ENCODE measurements at regions not wholly inside any gene's neighbourhood (a gene's known extent, or its start where the extent isn't known, plus 50 kb on each side); places are given as distances from the start of the nearest gene placed in this dataset.

- TF ChIP-seq, protein P1, sequence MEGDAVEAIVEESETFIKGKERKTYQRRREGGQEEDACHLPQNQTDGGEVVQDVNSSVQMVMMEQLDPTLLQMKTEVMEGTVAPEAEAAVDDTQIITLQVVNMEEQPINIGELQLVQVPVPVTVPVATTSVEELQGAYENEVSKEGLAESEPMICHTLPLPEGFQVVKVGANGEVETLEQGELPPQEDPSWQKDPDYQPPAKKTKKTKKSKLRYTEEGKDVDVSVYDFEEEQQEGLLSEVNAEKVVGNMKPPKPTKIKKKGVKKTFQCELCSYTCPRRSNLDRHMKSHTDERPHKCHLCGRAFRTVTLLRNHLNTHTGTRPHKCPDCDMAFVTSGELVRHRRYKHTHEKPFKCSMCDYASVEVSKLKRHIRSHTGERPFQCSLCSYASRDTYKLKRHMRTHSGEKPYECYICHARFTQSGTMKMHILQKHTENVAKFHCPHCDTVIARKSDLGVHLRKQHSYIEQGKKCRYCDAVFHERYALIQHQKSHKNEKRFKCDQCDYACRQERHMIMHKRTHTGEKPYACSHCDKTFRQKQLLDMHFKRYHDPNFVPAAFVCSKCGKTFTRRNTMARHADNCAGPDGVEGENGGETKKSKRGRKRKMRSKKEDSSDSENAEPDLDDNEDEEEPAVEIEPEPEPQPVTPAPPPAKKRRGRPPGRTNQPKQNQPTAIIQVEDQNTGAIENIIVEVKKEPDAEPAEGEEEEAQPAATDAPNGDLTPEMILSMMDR (IDR thresholded peaks at IDR 0.05; ENCODE audit: insufficient read depth, low read depth, low read length) = no peak
- TF ChIP-seq EZH2 (IDR thresholded peaks at IDR 0.05; ENCODE audit: insufficient read depth, low read length) = no peak
These were observed 77.1 kb upstream of the DRD2 start for GRCh38 chr11:113552271-113552670.

Data from astrocyte (in vitro differentiated cells and primary cell).